HG03521 (cell line): ENCODE measurements at regions not wholly inside any gene's neighbourhood (a gene's known extent, or its start where the extent isn't known, plus 50 kb on each side); places are given as distances from the start of the nearest gene placed in this dataset.

Experiments
- ATAC-seq: cut with Tn5 transposase; IDR thresholded peaks from one replicate; pipeline ENCODE4 v1.9.1; 2021; ENCODE audit warnings: mild to moderate bottlenecking, moderate library complexity; ENCODE audit not compliant: unreplicated experiment

- ATAC-seq: no peak
Observed at GRCh38 chr2:191601060-191601459, 76.9 kb upstream of the NABP1 start.

DNA sequence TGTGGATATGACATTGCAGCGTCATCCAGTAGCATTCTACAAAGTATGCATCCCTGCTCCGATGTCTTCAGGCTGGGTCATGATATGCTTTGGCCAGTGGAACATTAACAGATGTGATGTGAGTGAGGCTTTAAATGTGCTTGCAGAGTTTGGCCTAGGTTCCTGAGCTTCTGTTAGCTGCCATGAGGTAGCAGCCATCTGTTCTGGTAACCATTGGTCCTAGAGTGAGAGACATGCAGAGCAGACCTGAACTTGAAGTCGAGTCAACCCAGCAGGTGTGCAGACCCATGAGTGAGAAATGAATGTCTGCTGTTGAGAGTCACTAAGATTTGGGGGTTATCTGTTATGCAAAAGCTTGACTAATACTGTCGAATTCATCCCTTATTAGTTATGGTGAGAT lies 73.8 kb upstream of the NABP1 start:
- ATAC-seq: no peak

- ATAC-seq: no peak
Observed at GRCh38 chr2:191607096-191607495, 70.8 kb upstream of the NABP1 start.

DNA sequence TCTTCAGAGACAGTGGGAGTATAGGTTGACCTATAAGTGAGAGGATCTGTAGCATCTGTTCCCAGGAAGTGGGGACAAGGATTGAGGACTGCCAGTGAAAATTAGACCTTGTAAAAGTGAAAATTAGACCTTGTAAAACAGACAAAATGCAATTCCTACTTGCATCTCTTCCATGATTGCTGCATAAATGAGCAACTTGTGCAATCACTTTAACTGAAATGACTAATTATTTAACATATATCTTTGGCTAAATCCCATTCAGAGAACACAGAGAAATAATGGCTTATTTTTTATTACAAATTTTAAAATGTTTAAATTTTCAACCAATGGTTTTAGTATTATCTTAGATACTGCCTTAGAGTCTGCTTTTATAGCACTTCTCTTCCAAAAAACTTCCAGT lies 67.2 kb upstream of the NABP1 start:
- ATAC-seq: no peak

GRCh38 chr2:191611614-191612013 lies 66.3 kb upstream of the NABP1 start:
- ATAC-seq: peak; percentile 99

- no peak for ATAC-seq
Observed at GRCh38 chr2:191612496-191612895, 65.4 kb upstream of the NABP1 start.

DNA sequence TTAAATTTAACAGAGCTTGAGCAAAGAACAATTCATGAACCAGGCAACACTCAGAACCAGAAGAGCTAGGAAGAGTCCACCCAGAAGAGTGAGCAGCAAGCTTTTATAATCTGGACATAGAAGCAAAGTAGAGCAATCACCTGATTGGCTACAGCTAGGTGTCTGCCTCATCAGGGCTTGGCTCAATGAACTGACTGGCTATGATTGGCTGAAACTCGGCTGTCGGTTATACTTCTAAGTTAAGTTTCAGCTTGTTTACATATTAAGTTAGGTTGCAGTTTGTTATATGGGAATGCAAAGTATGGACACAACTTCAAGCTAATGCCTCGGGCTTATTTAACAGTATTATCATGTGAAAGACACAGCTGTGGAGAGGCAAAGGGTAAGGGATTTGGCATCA lies 63.2 kb upstream of the NABP1 start:
- no peak for ATAC-seq

DNA sequence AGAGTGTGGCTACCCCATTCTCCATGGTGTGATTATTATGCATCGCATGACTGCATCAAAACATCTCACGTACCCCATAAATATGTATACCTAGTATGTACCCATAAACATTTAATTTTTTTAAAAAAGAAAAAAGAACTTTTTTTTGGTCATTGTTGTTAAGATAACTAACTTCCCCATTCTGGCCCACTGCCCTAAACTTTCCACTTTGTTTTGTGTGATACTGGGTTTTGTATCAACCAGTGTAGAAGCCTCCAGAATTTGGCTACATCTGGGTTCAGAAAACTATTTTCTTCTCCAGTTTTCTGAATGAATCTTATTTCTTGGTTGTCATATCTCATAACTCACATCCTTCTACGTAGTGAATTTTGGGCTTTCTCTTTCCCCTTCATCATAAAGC lies 62.3 kb upstream of the NABP1 start:
- ATAC-seq: no peak

DNA sequence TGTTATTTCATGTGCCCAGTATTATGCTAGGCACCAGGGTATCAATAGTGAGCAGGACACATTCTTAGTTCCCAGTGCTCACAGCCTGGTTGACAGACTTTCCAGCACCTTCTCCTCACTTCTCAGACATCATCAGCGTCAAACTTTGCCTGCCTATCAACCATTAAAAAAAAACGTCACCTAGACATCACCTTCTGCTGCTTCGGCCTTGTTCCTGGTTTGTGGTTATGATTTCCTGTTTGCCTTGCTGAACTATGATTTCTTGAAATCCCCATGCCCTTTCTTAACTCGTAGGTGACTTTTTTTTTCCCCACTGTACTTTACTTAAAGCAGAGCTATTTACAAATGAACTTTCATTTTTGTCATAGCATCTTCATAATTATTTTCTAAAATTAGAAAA lies 60.4 kb upstream of the NABP1 start:
- ATAC-seq: peak; percentile 71

- ATAC-seq: no peak
Observed at GRCh38 chr2:191618046-191618780, 59.7 kb upstream of the NABP1 start.

- ATAC-seq: no peak
Observed at GRCh38 chr2:191618786-191619185, 59.1 kb upstream of the NABP1 start.

DNA sequence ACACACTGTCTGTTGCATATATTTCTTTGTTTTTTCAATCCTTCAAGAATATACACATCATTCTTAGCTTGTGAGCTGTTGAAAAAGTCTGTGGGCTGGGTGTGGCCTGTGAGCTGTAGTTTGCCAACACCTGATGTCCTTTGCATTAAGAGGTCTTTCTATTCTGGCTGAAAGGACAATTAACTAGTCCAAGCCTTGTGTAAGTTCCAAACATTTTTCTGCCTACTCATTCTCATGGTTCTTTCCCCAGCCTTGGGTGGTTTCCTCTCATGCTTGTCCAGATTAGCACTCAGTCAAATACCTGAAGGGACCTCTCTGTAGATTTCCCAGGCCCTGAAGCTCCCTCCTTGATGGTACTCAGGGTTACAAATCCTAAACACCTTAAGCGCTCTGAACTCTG lies 57.8 kb upstream of the NABP1 start:
- no peak for ATAC-seq

DNA sequence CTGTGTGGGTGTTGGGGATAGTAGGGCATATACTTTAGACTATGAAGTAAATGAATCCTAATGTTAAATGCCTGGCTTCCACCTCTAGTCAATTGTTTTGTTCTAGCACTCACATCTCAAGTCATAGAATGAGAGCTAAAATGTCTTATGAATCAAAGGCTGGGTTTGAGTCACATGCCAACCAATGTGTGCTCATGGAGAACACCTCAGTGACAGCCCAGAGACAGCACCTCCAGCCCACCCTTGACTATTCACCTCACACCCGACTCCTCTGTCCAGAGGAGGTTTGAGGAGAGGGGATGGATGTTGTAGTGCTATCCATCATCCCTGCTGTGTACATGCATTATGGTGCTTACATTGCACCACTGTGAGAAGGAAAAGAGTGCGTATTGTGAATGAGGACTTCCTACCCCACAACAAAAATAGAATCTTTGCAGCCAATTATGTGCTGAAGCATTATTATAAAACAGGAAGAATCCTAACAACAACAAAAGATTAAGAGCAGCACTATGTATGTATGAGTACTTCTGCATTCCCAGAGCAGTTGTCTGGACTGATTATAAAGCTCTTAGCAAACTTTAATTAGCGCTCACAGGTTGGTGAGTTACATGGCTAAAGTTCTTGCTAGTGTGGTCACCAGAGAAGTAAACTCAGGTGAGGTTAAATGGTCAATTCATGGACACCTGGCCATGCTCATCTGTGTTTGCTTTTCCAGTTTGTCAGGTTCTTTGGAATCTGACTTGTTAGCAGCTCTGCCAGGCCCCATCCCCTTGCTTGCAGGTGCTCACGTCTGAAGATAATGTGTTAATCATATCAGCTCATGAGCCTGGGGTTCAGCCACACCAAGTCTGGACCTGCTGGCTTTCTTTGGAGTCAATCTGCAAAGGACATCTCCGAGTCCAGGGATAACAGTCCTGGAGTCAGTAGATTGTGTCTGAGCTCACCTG lies 55.3 kb upstream of the NABP1 start:
- ATAC-seq: no peak

DNA sequence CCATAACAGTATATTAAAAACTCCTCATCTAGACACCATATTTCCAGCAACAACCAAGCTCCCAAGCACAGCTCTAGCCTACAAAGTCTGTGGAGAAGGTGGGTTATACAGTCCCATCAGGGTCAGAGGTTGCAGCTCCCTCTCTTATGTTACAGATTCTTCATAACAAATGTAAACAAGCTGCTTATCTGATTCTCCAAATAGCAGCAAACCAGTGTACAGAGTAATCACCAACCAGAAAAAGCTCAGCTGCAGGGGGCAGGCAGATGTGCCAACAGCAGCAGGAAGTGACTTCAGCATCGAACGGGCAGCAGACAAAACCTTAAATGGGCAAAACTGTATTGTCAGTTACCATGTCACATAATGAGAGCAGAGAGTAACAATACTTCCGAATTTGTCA lies 52.9 kb upstream of the NABP1 start:
- peak; percentile 47 for ATAC-seq

GRCh38 chr2:191625446-191625845 lies 52.5 kb upstream of the NABP1 start:
- ATAC-seq: no peak

GRCh38 chr2:191626497-191627151 lies 51.3 kb upstream of the NABP1 start:
- ATAC-seq: no peak

DNA sequence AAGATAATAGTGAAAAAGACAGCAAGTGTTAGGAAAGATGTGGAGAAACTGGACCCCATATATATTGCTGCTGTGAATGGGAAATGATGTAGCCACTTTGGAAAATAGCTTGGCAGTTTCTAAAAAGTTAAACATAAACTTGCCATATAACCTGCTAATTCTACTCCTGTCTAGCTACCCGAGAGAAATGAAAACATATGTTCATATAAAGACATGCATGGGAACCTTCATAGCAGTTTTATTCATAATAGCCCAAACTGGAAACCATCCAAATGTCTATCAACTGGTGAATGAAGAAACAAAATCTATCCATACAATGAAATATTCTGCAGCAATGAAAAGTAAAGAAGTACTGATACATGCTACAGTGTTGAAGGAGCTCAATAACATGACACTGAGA lies 50.4 kb upstream of the NABP1 start:
- ATAC-seq: no peak
